Calu3 (cell line): ENCODE measurements at regions not wholly inside any gene's neighbourhood (a gene's known extent, or its start where the extent isn't known, plus 50 kb on each side); places are given as distances from the start of the nearest gene placed in this dataset.

Experiments used
- BruUV-seq: library from RNA; stranded (reverse); fragments of 400-500 nt; replicated peaks from 2 replicates; lab custom pipeline; 2021; lab: Mats Ljungman, UMichigan
- CTCF ChIA-PET: fragments of 300-600 bp; sonication (Branson Sonifier 250); formaldehyde crosslinking; loops from one replicate; lab custom pipeline; 2022; ENCODE audit warnings: antibody characterized with exemption; lab: Charles Lee
- DNase-seq: peaks from one replicate; pipeline ENCODE4 v3.0.0; 2022
- H3K27ac Mint-ChIP-seq: one replicate; pipeline ENCODE4 v1.8.0; 2022; ENCODE audit warnings: mixed read lengths; ENCODE audit not compliant: unreplicated experiment
- H3K27me3 Mint-ChIP-seq: one replicate; pipeline ENCODE4 v1.8.0; 2022; ENCODE audit warnings: mixed read lengths; ENCODE audit not compliant: unreplicated experiment
- H3K36me3 Mint-ChIP-seq: one replicate; pipeline ENCODE4 v1.8.0; 2022; ENCODE audit warnings: mild to moderate bottlenecking, moderate library complexity, mixed read lengths; ENCODE audit not compliant: insufficient read depth, unreplicated experiment
- H3K4me1 Mint-ChIP-seq: one replicate; pipeline ENCODE4 v1.8.0; 2022; ENCODE audit warnings: mild to moderate bottlenecking, low read depth, mixed read lengths; ENCODE audit not compliant: unreplicated experiment
- H3K4me3 Mint-ChIP-seq: one replicate; pipeline ENCODE4 v1.8.0; 2022; ENCODE audit warnings: mild to moderate bottlenecking, low read depth, moderate library complexity, mixed read lengths; ENCODE audit not compliant: unreplicated experiment
- H3K9me3 Mint-ChIP-seq: one replicate; pipeline ENCODE4 v1.8.0; 2022; ENCODE audit warnings: low read depth, mixed read lengths; ENCODE audit not compliant: unreplicated experiment
- intact Hi-C: fragments of 100-400 bp; cut with micrococcal nuclease; formaldehyde crosslinking; loops from one replicate; pipeline ENCODE4 v1.10.0; 2022; ENCODE audit not compliant: unreplicated experiment
- TF ChIP-seq, protein P1 (sequence below): fragments of 200-600 bp; IDR thresholded peaks from one replicate; pipeline ENCODE4 v1.8.0; 2022; ENCODE audit warnings: antibody characterized with exemption; ENCODE audit not compliant: unreplicated experiment

DNA sequence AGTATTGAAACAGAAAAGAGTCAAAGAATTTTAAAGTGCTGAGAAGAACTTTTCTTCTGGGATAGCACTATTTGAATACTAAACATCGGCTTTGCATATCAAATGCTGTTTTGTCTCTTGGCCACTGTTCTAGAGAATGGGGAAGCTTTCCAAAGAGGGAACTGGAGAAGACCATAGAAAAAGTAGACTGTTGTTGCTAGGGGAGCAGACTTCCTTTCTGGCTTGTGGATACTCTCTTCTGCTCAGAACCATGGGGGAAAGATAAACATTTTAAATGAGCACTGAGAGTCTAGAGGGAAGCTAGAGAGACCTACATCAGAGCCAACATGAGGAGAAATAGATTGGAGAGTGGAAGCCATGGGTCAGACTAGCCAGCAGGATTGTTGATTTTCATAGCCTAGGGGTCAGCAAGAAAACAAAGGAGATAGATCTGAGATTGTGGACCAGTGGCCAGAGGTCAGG, 315.7 kb downstream of the KCTD12 start:
- intact Hi-C loops, result no loop called here
- no peaks in the 10 kb centered on the region for H3K9me3 Mint-ChIP-seq
- no TSS peak for BruUV-seq
- H3K27ac Mint-ChIP-seq, result no peak overlapping the region
- CTCF ChIA-PET, result no interaction called here
- H3K36me3 Mint-ChIP-seq, result no peaks in the 10 kb centered on the region
- H3K4me1 Mint-ChIP-seq, result no peaks in the 10 kb centered on the region
- TF ChIP-seq, protein P1, sequence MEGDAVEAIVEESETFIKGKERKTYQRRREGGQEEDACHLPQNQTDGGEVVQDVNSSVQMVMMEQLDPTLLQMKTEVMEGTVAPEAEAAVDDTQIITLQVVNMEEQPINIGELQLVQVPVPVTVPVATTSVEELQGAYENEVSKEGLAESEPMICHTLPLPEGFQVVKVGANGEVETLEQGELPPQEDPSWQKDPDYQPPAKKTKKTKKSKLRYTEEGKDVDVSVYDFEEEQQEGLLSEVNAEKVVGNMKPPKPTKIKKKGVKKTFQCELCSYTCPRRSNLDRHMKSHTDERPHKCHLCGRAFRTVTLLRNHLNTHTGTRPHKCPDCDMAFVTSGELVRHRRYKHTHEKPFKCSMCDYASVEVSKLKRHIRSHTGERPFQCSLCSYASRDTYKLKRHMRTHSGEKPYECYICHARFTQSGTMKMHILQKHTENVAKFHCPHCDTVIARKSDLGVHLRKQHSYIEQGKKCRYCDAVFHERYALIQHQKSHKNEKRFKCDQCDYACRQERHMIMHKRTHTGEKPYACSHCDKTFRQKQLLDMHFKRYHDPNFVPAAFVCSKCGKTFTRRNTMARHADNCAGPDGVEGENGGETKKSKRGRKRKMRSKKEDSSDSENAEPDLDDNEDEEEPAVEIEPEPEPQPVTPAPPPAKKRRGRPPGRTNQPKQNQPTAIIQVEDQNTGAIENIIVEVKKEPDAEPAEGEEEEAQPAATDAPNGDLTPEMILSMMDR, result no peak
- no peaks in the 10 kb centered on the region for H3K27me3 Mint-ChIP-seq
- H3K4me3 Mint-ChIP-seq, result no peak overlapping the region
- DNase-seq, result no peak

DNA sequence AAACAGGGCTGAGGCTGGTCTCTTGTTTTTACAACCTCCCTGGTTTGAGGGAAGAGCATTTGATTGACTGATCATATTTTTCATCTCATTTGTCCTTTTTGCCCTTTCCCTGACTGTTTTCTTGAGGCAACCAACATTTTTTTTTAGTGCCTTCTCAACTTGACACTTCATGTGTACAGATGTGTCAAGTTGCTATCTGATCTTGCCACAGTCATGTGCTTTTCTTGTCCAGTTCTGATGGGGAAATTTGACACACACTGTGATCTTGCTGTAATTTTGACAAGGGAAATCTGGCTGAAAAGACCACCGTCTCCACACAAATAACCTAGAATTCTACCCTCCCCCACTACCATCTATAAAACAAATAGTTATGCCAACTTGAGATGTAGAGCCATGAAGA, 329.6 kb downstream of the KCTD12 start:
- TF ChIP-seq, protein P1, result no peak
- no TSS peak for BruUV-seq
- Mint-ChIP-seq H3K36me3 (no peaks in the 10 kb centered on the region), H3K9me3 (no peaks in the 10 kb centered on the region), H3K27me3 (no peaks in the 10 kb centered on the region), H3K27ac (no peak overlapping the region), H3K4me1 (no peaks in the 10 kb centered on the region), H3K4me3 (no peak overlapping the region)
- DNase-seq, result no peak
- intact Hi-C loops, result no loop called here
- CTCF ChIA-PET, result no interaction called here

DNA sequence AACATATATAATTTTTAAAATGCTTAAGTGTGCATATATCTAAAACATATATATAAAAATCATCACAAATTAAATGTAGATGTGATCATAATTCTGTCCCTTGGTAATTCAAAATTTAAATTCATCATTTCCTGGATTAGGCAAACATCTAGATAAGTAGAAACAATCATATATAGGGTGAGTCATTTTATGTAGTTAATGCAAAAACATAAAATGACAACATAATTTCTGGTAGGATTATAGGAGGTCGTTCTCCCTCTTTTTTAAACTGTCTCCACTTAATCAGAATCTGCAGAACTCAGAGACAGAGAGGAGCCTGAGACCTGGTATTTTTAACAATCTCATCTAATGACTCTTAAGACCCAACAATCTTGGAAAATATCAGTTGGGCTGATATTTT, 333.4 kb downstream of the KCTD12 start:
- CTCF ChIA-PET, result no interaction called here
- intact Hi-C loops, result no loop called here
- peaks cover 2% of the 10 kb centered on the region for H3K9me3 Mint-ChIP-seq
- H3K27me3 Mint-ChIP-seq, result no peaks in the 10 kb centered on the region
- H3K27ac Mint-ChIP-seq, result no peak overlapping the region
- peaks cover 5% of the 10 kb centered on the region for H3K36me3 Mint-ChIP-seq
- no peaks in the 10 kb centered on the region for H3K4me1 Mint-ChIP-seq
- DNase-seq, result no peak
- H3K4me3 Mint-ChIP-seq, result no peak overlapping the region
- BruUV-seq, result no TSS peak
- TF ChIP-seq, protein P1, result no peak

DNA sequence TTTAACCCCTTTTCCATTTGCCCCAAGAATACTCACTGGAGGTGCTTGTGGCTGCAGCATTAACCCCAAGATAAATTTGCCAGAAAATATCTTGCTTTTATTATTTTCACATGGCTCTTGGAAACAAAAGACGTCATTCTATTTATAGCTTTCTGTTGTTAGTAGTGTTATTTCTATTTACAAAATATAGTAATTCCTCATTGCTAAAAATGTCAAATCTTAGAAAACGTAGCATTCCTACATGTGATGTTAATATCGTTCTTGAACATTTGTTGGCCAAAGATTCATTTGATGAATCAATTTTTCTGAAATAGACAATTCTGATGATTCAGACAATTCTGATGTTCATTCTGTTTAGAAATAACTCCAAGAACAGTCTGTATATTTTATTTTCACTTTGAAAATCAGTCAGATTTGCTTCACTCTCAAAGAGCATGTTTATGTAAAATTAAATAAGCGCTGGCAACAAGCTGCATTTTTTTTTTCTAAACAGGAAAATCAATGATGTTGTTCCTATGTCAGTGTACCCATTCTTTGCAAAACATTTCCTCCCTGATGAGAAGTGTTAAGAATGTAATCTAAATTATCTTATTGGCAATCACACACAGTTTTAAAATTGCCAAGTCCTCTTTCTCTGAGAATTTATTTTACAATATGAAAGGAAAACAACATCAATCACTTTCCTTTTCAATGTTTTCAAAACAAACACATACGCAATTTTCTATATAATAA, 334.0 kb downstream of the KCTD12 start:
- DNase-seq, result no peak
- CTCF ChIA-PET, result no interaction called here
- Mint-ChIP-seq H3K4me3 (no peak overlapping the region), H3K9me3 (peaks cover 2% of the 10 kb centered on the region), H3K4me1 (no peaks in the 10 kb centered on the region), H3K27me3 (no peaks in the 10 kb centered on the region), H3K36me3 (peaks cover 5% of the 10 kb centered on the region), H3K27ac (no peak overlapping the region)
- no TSS peak for BruUV-seq
- TF ChIP-seq, protein P1, result no peak
- intact Hi-C loops, result no loop called here
